22Rv1 (cell line): ENCODE measurements at regions not wholly inside any gene's neighbourhood (a gene's known extent, or its start where the extent isn't known, plus 50 kb on each side); places are given as distances from the start of the nearest gene placed in this dataset.

ENCODE experiments used
- ZFX ChIP-seq: fragments of 450-650 bp; IDR thresholded peaks from 2 replicates; pipeline ENCODE4 v1.6.1; 2017; ENCODE audit warnings: antibody characterized with exemption, borderline replicate concordance
- TF ChIP-seq, protein P1 (sequence below): fragments of 450-650 bp; IDR thresholded peaks from 2 replicates; pipeline ENCODE4 v1.5.1; 2017; ENCODE audit warnings: mild to moderate bottlenecking

DNA sequence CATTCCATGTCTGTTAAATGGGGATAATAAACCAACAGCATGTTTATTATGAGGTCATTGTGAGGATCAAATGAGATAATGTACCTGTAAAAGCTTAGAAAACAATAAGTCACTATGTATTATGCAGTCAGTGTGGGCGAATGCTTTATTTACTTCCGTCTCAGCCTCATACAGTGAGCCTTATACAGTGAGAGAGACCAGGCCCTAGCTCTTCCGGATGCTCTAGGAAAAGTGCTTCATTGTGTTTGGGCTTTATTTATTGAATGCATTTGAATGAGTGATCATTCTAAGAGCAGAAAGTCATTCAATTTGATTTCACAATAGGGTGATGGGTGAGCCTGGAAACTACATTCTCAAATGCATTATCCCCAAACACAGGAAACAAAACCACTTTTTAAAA, 603.9 kb upstream of the FANCL start:
- TF ChIP-seq, protein P1, sequence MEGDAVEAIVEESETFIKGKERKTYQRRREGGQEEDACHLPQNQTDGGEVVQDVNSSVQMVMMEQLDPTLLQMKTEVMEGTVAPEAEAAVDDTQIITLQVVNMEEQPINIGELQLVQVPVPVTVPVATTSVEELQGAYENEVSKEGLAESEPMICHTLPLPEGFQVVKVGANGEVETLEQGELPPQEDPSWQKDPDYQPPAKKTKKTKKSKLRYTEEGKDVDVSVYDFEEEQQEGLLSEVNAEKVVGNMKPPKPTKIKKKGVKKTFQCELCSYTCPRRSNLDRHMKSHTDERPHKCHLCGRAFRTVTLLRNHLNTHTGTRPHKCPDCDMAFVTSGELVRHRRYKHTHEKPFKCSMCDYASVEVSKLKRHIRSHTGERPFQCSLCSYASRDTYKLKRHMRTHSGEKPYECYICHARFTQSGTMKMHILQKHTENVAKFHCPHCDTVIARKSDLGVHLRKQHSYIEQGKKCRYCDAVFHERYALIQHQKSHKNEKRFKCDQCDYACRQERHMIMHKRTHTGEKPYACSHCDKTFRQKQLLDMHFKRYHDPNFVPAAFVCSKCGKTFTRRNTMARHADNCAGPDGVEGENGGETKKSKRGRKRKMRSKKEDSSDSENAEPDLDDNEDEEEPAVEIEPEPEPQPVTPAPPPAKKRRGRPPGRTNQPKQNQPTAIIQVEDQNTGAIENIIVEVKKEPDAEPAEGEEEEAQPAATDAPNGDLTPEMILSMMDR = no peak
- no peak for TF ChIP-seq ZFX
